Brain microvascular endothelial cell (primary cell): ENCODE measurements at regions not wholly inside any gene's neighbourhood (a gene's known extent, or its start where the extent isn't known, plus 50 kb on each side); places are given as distances from the start of the nearest gene placed in this dataset.

Source experiments
- DNase-seq: peaks from one replicate; pipeline ENCODE4 v3.0.0-alpha.2; 2020
- H3K27ac ChIP-seq: fragments of 250-450 bp; sonication (Bioruptor Pico); 2 replicates; pipeline ENCODE4 v1.5.1; 2020; ENCODE audit warnings: mild to moderate bottlenecking, moderate library complexity
- H3K27me3 ChIP-seq: fragments of 250-450 bp; sonication (Bioruptor Pico); replicated peaks from 2 replicates; pipeline ENCODE4 v1.5.1; 2020; ENCODE audit warnings: mild to moderate bottlenecking
- H3K36me3 ChIP-seq: fragments of 250-450 bp; sonication (Bioruptor Pico); replicated peaks from 2 replicates; pipeline ENCODE4 v1.5.1; 2020; ENCODE audit warnings: mild to moderate bottlenecking
- H3K4me3 ChIP-seq: 2 replicates; pipeline ENCODE4 v1.5.1; 2011; ENCODE audit warnings: low read depth, mild to moderate bottlenecking, control low read depth, low read length, moderate library complexity
- in situ Hi-C: cut with HindIII; loops from 2 replicates; pipeline ENCODE4 v1.10.0; 2017; ENCODE audit warnings: low sequenced_read_pairs, low pct_ligation_motif_present
- TF ChIP-seq, protein P1 (sequence below): IDR thresholded peaks from 2 replicates; pipeline ENCODE4 v1.5.1; 2011; ENCODE audit warnings: low read depth, mild to moderate bottlenecking, moderate library complexity, low read length, control low read depth, inconsistent platforms; ENCODE audit errors: missing control alignments

DNA sequence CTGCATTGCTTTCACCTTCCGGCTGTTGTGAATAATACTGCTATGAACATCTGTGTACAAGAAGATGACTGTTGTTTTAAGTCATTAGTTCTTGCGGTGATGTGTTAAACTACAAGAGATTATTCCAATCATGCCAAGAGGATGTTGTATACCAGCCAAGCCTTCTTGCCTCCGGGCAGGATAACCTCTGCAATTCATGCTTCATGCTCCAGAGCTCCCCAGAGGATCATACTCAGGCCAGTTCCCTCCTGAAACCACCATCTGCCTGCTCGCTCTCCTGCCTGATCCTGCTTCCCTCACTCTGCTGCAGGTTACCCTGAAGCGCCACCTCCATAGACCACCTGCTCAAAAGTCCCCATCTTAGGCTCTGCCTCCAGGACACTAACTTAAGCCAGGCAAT is 187.1 kb upstream of the PROK2 start:
- in situ Hi-C loops = no loop called here
- no peak for DNase-seq
- TF ChIP-seq, protein P1, sequence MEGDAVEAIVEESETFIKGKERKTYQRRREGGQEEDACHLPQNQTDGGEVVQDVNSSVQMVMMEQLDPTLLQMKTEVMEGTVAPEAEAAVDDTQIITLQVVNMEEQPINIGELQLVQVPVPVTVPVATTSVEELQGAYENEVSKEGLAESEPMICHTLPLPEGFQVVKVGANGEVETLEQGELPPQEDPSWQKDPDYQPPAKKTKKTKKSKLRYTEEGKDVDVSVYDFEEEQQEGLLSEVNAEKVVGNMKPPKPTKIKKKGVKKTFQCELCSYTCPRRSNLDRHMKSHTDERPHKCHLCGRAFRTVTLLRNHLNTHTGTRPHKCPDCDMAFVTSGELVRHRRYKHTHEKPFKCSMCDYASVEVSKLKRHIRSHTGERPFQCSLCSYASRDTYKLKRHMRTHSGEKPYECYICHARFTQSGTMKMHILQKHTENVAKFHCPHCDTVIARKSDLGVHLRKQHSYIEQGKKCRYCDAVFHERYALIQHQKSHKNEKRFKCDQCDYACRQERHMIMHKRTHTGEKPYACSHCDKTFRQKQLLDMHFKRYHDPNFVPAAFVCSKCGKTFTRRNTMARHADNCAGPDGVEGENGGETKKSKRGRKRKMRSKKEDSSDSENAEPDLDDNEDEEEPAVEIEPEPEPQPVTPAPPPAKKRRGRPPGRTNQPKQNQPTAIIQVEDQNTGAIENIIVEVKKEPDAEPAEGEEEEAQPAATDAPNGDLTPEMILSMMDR = no peak
- Histone ChIP-seq H3K36me3 (no peaks in the 10 kb centered on the region), H3K27ac (no peak overlapping the region), H3K4me3 (no peak overlapping the region), H3K27me3 (no peaks in the 10 kb centered on the region)

DNA sequence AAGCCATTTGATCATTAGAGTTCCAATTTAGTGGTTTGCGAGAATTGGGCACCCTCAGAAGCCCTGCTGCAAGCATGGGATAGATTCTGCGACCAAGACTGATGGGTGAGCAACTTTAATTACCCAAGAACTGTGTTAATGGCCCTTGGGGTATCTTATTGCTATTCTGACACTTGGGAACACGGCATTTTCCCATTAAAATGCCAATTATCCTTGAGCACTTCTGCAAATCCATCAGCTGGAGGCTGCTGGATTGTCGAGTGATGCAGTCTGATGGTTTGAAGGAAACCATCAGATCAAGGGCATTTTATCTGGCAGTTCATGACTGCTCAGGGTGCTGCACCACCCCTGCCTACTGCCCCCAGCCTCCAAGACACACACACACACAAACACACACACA is 183.6 kb upstream of the PROK2 start:
- no peak for DNase-seq
- in situ Hi-C loops = no loop called here
- Histone ChIP-seq H3K36me3 (no peaks in the 10 kb centered on the region), H3K27me3 (no peaks in the 10 kb centered on the region), H3K27ac (no peak overlapping the region), H3K4me3 (no peak overlapping the region)
- TF ChIP-seq, protein P1 = no peak

DNA sequence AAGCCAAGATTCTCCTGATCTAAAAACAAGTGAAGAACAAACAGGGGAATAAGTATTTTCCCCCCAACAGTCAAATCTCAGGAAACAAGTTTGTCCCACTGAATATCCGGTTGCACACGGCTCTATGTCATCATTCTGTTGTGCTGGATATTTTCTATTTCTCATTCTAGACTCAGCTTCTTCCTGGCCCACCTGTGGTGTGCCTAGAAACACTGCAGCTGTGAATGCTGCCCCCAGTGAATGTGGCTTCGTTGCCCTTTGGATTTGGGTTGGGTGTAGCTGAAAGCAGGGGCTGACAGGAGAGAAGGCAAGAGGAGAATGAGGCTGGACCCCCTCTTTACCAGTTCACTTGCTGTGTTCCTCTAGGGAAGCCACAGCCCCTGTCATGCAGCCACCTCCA is 181.2 kb upstream of the PROK2 start:
- TF ChIP-seq, protein P1 = no peak
- no peak overlapping the region for H3K27ac ChIP-seq
- H3K36me3 ChIP-seq = no peaks in the 10 kb centered on the region
- H3K27me3 ChIP-seq = no peaks in the 10 kb centered on the region
- no peak overlapping the region for H3K4me3 ChIP-seq
- in situ Hi-C loops = no loop called here
- no peak for DNase-seq

DNA sequence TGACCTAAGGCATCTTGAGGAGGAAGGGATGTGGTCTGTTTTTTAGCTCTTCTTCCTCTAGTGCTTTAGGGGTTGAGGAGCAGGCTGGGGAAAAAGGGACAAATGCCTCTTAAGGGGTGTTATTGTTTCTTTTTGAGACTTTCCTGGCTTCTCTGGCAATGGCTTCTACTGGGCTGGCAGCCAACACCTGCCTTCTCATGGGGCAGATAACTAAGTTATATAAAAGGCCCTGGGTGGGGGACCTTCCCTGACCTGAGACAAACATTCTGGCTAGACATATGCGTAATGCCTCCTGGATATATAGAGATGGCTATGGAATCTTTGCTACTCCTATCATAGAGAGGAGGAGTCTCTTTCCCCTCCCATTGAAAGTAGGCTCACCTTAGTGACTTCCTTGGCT is 179.2 kb upstream of the PROK2 start:
- no peak overlapping the region for H3K4me3 ChIP-seq
- in situ Hi-C loops = no loop called here
- H3K36me3 ChIP-seq = no peaks in the 10 kb centered on the region
- peaks cover 7% of the 10 kb centered on the region for H3K27me3 ChIP-seq
- TF ChIP-seq, protein P1 = no peak
- no peak for DNase-seq
- no peak overlapping the region for H3K27ac ChIP-seq

DNA sequence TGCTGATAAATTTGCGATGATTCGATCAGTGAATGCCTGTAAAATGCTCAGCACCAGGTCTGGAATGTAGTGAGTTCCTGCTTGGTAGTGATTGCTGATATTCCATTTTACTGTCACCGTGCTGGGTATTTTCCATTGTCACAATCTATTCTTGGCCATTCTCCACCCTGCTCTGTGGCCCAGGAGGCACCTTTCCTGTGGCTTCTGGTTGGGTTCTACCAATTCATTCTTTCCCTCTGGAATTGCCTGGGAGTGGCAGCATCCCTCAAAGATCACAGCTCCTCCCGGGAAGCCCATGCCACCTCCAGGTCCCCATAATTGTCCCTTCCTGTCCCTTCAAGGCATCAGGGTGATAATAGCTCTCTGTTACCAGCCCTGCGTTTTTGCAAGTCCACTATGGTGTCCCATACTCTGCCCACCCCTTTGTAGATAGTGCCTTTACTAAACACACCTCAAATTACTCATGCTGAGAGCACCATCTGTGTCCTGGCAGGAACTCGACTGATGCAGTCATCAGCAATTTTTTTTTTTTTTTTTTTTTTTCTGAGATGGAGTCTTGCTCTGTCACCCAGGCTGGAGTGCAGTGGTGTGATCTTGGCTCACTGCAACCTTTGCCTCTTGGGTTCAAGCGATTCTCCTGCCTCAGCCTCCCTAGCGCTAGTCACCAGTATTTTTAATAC is 177.8 kb upstream of the PROK2 start:
- no peak overlapping the region for H3K27ac ChIP-seq
- no peaks in the 10 kb centered on the region for H3K36me3 ChIP-seq
- in situ Hi-C loops = no loop called here
- peaks cover 7% of the 10 kb centered on the region for H3K27me3 ChIP-seq
- DNase-seq = no peak
- TF ChIP-seq, protein P1 = no peak
- H3K4me3 ChIP-seq = no peak overlapping the region

DNA sequence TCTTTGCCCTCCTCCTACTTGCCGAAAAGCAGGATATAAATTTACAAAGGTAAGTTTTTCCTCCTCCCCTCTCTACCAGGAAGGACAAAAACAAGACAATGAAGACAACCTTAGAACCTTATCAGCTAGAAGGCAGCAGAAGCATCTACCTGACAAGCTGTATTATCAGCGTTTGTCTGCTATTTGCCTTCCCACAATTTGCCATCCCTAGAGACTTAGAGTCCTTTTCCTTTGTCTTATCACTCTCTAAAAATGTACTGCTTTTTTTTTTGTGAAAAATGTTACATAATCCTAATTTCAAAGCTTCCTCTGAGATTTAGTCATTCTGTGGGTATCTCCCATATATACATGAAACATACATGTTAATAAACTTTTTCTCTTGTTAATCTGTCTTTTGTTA is 176.9 kb upstream of the PROK2 start:
- H3K27ac ChIP-seq = no peak overlapping the region
- no peak overlapping the region for H3K4me3 ChIP-seq
- in situ Hi-C loops = no loop called here
- H3K36me3 ChIP-seq = no peaks in the 10 kb centered on the region
- peaks cover 7% of the 10 kb centered on the region for H3K27me3 ChIP-seq
- TF ChIP-seq, protein P1 = no peak
- DNase-seq = no peak
